Colonic mucosa (tissue), 4 donors: ENCODE measurements at regions not wholly inside any gene's neighbourhood (a gene's known extent, or its start where the extent isn't known, plus 50 kb on each side); places are given as distances from the start of the nearest gene placed in this dataset.
"Not testable (repeated sequence)": the region's sequence is repeated elsewhere in the genome, so short reads cannot be mapped to it uniquely, and the experiment has no call there.

Source experiments
- DNase-seq: peaks from one replicate; pipeline ENCODE4 v3.0.0-alpha.2; 2020
- H3K27ac ChIP-seq: fragments of 200-600 bp; one replicate; pipeline ENCODE4 v1.8.0; 2021
- H3K27me3 ChIP-seq: fragments of 200-600 bp; one replicate; pipeline ENCODE4 v1.8.0; 2021
- H3K36me3 ChIP-seq: fragments of 200-600 bp; one replicate; pipeline ENCODE4 v1.8.0; 2021
- H3K4me1 ChIP-seq: fragments of 200-600 bp; one replicate; pipeline ENCODE4 v1.8.0; 2021; ENCODE audit warnings: mild to moderate bottlenecking
- H3K4me3 ChIP-seq: fragments of 200-600 bp; one replicate; pipeline ENCODE4 v1.8.0; 2021
- H3K9ac ChIP-seq, 2 donors: one replicate each; pipeline ENCODE4 v1.7.0; 2013; ENCODE audit warnings: control low read depth in 2 of 2, low read depth in 2 of 2, low read length in 2 of 2
- H3K9me3 ChIP-seq: fragments of 200-600 bp; one replicate; pipeline ENCODE4 v1.8.0; 2021
- intact Hi-C: fragments of 100-400 bp; cut with DNase I; formaldehyde crosslinking; loops from one replicate; pipeline ENCODE4 v1.14.1; 2022
- TF ChIP-seq, protein P1 (sequence below): fragments of 200-600 bp; IDR thresholded peaks from one replicate; pipeline ENCODE4 v1.8.0; 2022; ENCODE audit warnings: antibody characterized with exemption, mild to moderate bottlenecking
- donor health status: healthy.
- donor health status: DM: no; HTN: no; CAD: no.
- donor health status: DM: no; HTN: no; CAD: no.

DNA sequence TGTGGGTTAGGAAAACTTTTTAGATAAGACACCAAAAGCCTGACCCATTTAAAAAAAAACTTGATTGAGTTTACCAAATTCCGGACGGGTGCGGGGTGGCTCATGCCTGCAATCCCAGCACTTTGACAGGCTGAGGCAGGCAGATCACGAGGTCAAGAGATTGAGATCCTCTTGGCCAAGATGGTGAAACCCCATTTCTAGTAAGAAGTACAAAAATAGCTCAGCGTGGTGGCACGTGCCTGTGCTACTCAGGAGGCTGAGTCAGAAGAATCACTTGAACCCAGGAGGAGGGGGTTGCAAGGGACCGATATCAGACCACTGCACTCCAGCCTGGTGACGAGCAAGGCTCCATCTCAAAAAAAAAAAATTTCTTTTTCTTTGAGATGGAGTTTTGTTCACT, 307.8 kb upstream of the USP9Y start:
- no peaks in the 10 kb centered on the region for H3K9me3 ChIP-seq
- no peaks in the 10 kb centered on the region for H3K36me3 ChIP-seq
- TF ChIP-seq, protein P1, sequence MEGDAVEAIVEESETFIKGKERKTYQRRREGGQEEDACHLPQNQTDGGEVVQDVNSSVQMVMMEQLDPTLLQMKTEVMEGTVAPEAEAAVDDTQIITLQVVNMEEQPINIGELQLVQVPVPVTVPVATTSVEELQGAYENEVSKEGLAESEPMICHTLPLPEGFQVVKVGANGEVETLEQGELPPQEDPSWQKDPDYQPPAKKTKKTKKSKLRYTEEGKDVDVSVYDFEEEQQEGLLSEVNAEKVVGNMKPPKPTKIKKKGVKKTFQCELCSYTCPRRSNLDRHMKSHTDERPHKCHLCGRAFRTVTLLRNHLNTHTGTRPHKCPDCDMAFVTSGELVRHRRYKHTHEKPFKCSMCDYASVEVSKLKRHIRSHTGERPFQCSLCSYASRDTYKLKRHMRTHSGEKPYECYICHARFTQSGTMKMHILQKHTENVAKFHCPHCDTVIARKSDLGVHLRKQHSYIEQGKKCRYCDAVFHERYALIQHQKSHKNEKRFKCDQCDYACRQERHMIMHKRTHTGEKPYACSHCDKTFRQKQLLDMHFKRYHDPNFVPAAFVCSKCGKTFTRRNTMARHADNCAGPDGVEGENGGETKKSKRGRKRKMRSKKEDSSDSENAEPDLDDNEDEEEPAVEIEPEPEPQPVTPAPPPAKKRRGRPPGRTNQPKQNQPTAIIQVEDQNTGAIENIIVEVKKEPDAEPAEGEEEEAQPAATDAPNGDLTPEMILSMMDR = no peak
- no peak overlapping the region for H3K27ac ChIP-seq
- no peak overlapping the region for H3K4me3 ChIP-seq
- H3K4me1 ChIP-seq = no peaks in the 10 kb centered on the region
- no peak overlapping the region for H3K9ac ChIP-seq
- intact Hi-C loops = no loop called here
- H3K27me3 ChIP-seq = no peaks in the 10 kb centered on the region
- DNase-seq = no peak

DNA sequence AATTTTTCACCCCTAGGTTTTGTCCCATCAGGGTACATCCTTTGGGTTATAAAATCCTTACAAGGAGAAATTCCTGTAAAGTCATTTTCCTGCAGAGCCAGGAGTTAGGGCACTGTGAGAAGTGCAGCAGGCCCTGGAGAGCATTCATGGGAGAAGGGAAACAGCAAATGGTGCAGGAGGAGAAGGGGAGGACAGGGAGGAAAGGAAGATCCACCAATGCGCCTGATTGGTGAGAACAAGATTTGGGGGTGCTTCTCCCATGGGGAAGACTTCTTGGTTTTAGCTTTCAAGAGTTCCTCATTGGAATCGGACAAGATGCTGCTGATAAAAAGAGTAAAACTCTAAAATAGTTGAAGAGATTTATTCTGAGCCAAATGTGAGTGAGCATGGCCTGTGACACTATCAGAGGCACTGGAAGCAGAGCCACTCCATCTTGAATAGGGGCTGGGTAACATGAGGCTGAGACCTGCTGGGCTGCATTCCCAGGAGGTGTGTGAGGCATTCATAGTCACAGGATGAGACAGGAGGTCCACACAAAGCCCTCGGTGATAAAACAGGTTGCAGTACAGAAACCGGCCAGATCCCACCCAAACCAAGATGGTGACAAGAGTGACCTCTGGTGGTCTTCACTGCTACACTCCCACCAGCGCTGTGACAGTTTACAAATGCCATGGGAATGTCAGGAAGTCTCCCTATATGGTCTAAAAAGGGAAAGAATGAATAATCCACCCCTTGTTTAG, 305.5 kb upstream of the USP9Y start:
- H3K36me3 ChIP-seq = not testable (repeated sequence)

DNA sequence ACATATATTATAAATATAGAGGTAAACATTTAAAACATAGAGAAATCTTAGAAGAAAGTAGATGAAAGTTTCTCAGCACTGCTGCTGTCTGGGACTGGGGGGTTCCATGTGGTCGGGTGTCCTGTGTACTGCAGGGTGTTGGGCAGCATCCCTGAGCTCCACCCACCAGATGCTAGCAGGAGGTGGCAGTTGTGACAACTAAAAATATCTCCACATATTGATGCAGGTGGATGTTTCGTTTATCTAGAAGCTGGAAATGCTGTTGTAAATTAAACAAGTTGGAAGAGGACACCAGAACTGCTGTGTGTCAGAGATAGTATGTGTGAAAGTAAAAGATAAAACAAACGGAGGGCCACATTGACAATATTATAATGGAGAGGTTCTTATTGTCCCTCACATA, 297.1 kb upstream of the USP9Y start:
- H3K4me1 ChIP-seq = no peaks in the 10 kb centered on the region
- no peak overlapping the region for H3K9ac ChIP-seq
- H3K27ac ChIP-seq = no peak overlapping the region
- intact Hi-C loops = no loop called here
- no peak overlapping the region for H3K4me3 ChIP-seq
- H3K9me3 ChIP-seq = no peaks in the 10 kb centered on the region
- no peaks in the 10 kb centered on the region for H3K27me3 ChIP-seq
- H3K36me3 ChIP-seq = no peaks in the 10 kb centered on the region
- TF ChIP-seq, protein P1 = no peak
- no peak for DNase-seq

More for the DNA sequence above, 305.5 kb upstream of the USP9Y start:
- DNase-seq, H3K4me1 ChIP-seq, intact Hi-C loops, H3K4me3 ChIP-seq, H3K27me3 ChIP-seq, H3K9ac ChIP-seq, H3K27ac ChIP-seq, H3K9me3 ChIP-seq: not testable (repeated sequence)

DNA sequence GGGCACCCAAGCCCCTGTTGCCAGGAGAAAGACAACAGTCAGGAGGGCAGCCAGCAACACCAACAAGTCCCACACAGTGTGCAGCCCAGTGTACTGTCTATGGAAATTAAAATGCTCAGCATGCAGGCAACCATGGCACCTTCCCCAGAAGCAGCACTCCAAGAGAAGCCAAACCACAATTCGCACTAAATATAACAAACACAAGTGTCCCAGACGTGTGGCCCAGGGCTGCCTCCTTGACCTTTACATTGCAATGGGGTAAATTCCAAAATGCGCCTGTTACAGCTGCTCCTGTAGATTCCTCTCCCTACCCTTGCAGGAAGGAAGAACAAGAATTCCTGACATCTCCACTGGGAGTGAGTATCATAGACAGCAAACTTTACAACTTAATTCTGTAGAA, 292.8 kb upstream of the USP9Y start:
- no peak overlapping the region for H3K4me3 ChIP-seq
- no peaks in the 10 kb centered on the region for H3K4me1 ChIP-seq
- TF ChIP-seq, protein P1 = no peak
- no peaks in the 10 kb centered on the region for H3K27me3 ChIP-seq
- H3K9ac ChIP-seq = no peak overlapping the region
- intact Hi-C loops = no loop called here
- H3K36me3 ChIP-seq = no peaks in the 10 kb centered on the region
- H3K9me3 ChIP-seq = no peaks in the 10 kb centered on the region
- no peak overlapping the region for H3K27ac ChIP-seq
- DNase-seq = no peak

DNA sequence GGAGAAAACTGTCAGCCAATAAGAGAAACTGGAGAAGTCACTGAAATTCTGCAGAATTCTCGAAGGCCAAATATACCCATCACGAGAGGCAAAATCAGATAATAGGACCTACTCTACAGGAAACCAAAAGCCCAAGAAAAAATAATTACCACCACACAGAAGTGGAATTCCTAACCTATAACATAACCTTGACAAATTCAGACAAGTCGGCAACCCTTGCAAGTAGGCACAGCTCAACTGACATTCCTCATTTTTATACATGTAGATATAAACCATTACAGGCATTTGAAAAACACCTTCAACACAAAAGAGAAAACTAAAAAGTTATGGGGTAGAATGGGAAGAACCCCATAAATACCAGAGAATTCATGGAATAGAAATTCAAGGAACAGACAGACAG, 290.3 kb upstream of the USP9Y start:
- intact Hi-C loops = no loop called here
- Histone ChIP-seq H3K27me3 (no peaks in the 10 kb centered on the region), H3K4me1 (no peaks in the 10 kb centered on the region), H3K9ac (no peak overlapping the region), H3K27ac (no peak overlapping the region), H3K4me3 (no peak overlapping the region), H3K9me3 (no peaks in the 10 kb centered on the region), H3K36me3 (no peaks in the 10 kb centered on the region)
- TF ChIP-seq, protein P1 = no peak
- no peak for DNase-seq

DNA sequence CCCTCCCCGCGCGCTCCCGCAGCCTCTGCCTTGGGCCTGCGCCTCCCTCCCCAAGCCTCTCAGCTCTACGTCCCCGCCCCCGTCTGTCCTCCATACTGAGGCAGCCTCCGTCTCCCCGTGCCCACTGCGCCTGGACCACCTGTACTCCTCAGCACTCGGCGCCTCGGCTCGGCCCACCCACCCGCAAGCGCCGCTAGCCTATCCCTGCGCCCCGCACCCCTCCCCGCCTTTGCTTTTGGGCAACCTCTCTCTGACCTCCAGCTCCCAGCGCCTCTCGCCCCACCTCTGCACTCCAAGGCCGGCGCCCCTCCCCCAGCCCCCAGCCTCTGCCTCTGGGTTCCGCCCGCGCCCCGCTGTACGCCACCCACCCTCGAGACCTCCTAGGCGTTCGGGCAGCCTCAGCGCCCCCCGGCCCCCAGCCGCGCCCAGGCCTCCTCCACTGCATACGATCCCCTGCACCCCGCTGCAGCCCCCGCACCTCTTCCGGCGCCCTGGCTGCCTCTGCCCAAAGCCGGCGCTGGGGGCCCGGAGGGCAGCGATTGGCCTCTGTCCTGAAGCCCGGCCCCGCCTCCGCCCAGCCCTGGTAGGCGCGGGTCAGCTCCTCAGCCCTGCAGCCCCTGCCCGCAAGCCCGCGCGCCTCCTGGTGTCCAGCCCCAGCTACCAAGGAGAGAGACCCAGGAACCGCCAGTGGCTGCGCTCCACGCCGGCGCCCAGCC, 279.8 kb upstream of the USP9Y start:
- TF ChIP-seq, protein P1 = no peak
- no peak for DNase-seq
- Histone ChIP-seq H3K27me3 (no peaks in the 10 kb centered on the region), H3K27ac (no peak overlapping the region), H3K4me3 (no peak overlapping the region), H3K9ac (no peak overlapping the region), H3K9me3 (no peaks in the 10 kb centered on the region), H3K4me1 (no peaks in the 10 kb centered on the region), H3K36me3 (no peaks in the 10 kb centered on the region)
- intact Hi-C loops = no loop called here
